HepG2 (cell line): ENCODE measurements at regions not wholly inside any gene's neighbourhood (a gene's known extent, or its start where the extent isn't known, plus 50 kb on each side); places are given as distances from the start of the nearest gene placed in this dataset.

Experiments
- HCFC1 ChIP-seq: fragments of 150-350 bp; IDR thresholded peaks from 2 replicates; pipeline ENCODE4 v1.6.1; 2014; ENCODE audit warnings: low read depth, low read length
- IKZF4 ChIP-seq: sonication (generic); formaldehyde crosslinking; IDR thresholded peaks from 2 replicates; pipeline ENCODE4 v1.5.1; 2020; ENCODE audit warnings: borderline replicate concordance, mild to moderate bottlenecking, low read depth, missing genetic modification reagents; ENCODE audit errors: not compliant biosample characterization
- RXRB ChIP-seq: IDR thresholded peaks from 2 replicates; pipeline ENCODE4 v1.6.1; 2016; ENCODE audit warnings: borderline replicate concordance, missing genetic modification reagents, missing compliant biosample characterization

DNA sequence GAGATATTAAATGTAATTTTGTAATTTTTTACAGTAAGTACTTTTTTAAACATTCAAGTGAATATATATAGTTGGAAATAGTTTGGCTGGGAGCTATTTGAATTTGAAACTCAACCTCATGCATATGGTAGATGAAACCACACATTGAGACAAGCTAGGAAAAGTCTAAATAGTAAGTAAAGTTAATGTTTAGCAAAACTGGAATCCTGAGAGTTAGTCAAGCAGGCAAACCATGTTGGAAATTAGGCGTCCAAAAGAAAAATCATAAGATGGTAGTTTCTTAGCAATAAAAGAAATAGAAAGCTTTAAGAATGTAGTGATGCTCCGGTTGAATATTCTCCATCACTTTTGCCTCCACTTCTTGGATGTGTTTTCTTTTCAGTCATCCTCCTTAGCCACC lies 657.1 kb upstream of the CDH10 start:
- no peak for TF ChIP-seq IKZF4 (CRISPR knock-in tag)
- TF ChIP-seq RXRB (CRISPR knock-in tag): no peak
- no peak for TF ChIP-seq HCFC1
